Esophagus squamous epithelium (tissue), 5 donors: ENCODE measurements at regions not wholly inside any gene's neighbourhood (a gene's known extent, or its start where the extent isn't known, plus 50 kb on each side); places are given as distances from the start of the nearest gene placed in this dataset.

Source experiments
- DNase-seq: peaks from one replicate; lab custom pipeline; 2025; lab: John Stamatoyannopoulos, UW
- H3K27ac ChIP-seq, 4 donors: fragments of 200-600 bp; sonication (generic); one replicate each; pipeline ENCODE4 v1.5.1; 2016 to 2019; ENCODE audit warnings: mild to moderate bottlenecking in 1 of 4
- H3K27me3 ChIP-seq, 4 donors: fragments of 200-600 bp; sonication (generic); 1 replicate in 3 of 4; 2 replicates in 1 of 4; pipeline versions ENCODE4 v1.5.1 to v1.6.0; 2017 to 2021; ENCODE audit warnings: antibody characterized with exemption in 1 of 4
- H3K36me3 ChIP-seq, 3 donors: fragments of 200-600 bp; sonication (generic); one replicate each; pipeline ENCODE4 v1.5.1; 2016 to 2019
- H3K4me1 ChIP-seq, 3 donors: fragments of 200-600 bp; sonication (generic); one replicate each; pipeline ENCODE4 v1.5.1; 2017 to 2019
- H3K4me3 ChIP-seq, 4 donors: fragments of 200-600 bp; sonication (generic); 1 replicate in 3 of 4; 2 replicates in 1 of 4; pipeline ENCODE4 v1.5.1; 2016 to 2019; ENCODE audit warnings: mild to moderate bottlenecking in 2 of 4, moderate library complexity in 1 of 4
- H3K9me3 ChIP-seq, 3 donors: fragments of 200-600 bp; sonication (generic); one replicate each; pipeline ENCODE4 v1.5.1; 2016 to 2019
- CTCF ChIP-seq, 6 experiments: fragments of 450-650 bp in 4 of 6; fragments of 200-600 bp in 2 of 6; sonication (generic) in 2 of 6; IDR thresholded peaks; one replicate each; pipeline ENCODE4 v1.5.1; 2016 to 2019; ENCODE audit warnings: antibody characterized with exemption in 6 of 6, mild to moderate bottlenecking in 4 of 6, moderate library complexity in 4 of 6
- POLR2A ChIP-seq, 4 donors: fragments of 450-650 bp; IDR thresholded peaks; one replicate each; pipeline ENCODE4 v1.6.1; 2017; ENCODE audit warnings: antibody characterized with exemption in 4 of 4, mild to moderate bottlenecking in 4 of 4, moderate library complexity in 3 of 4
- WGBS, 2 donors: methylation state at CpG; one replicate each; pipeline ENCODE4 v1.1.5; 2018; 5-methylcytosine and 5-hydroxymethylcytosine counted together
- intact Hi-C: fragments of 100-400 bp; cut with DNase I; formaldehyde crosslinking; loops from one replicate; pipeline ENCODE4 v1.15.0; 2022
- donor health status: DM: yes; HTN: yes; CAD: no.

DNA sequence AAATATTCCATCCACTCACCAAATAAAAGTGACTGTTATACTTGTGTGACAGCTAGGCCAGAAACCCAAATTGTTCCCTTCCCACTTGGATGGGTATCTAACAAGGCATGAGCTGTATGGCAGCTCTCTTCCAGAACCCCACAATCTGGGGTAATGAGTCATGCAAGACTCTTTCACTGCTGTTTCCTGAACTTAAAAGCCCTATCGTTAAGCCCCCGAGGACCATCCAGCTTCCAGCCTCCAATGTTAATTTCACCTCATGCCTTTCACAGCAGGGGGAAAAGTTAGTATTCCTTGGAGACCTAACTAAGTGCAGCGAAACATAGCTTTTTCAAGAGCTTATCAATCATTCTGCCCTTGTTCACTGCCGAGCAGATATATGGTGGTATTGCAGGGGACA lies 368.6 kb upstream of the HSFY2 start:
- no peak overlapping the region for H3K27ac ChIP-seq
- no peak for TF ChIP-seq POLR2A (IDR thresholded peaks at IDR 0.05)
- TF ChIP-seq CTCF (IDR thresholded peaks at IDR 0.05): no peak
- DNase-seq: no peak
- no peaks in the 10 kb centered on the region for H3K4me1 ChIP-seq
- no peaks in the 10 kb centered on the region for H3K9me3 ChIP-seq
- H3K36me3 ChIP-seq: no peaks in the 10 kb centered on the region
- intact Hi-C loops: no loop called here
- H3K27me3 ChIP-seq: no peaks in the 10 kb centered on the region
- H3K4me3 ChIP-seq: no peak overlapping the region
- WGBS, 2 donors: 60% methylated on average over 4 of the region's 4 CpGs; no CpG with 5 or more reads in 1 of the 2 donors

GRCh38 chrY:19140285-19140920 lies 366.9 kb upstream of the HSFY2 start:
- TF ChIP-seq CTCF (IDR thresholded peaks at IDR 0.05) (no peak), POLR2A (IDR thresholded peaks at IDR 0.05) (no peak)
- Histone ChIP-seq H3K4me1 (no peaks in the 10 kb centered on the region), H3K27ac (no peak overlapping the region), H3K36me3 (no peaks in the 10 kb centered on the region), H3K9me3 (no peaks in the 10 kb centered on the region), H3K27me3 (no peaks in the 10 kb centered on the region), H3K4me3 (no peak overlapping the region)
- WGBS, 2 donors: 72% methylated on average over 4 of the region's 5 CpGs; no CpG with 5 or more reads in 1 of the 2 donors
- no peak for DNase-seq
- intact Hi-C loops: no loop called here

DNA sequence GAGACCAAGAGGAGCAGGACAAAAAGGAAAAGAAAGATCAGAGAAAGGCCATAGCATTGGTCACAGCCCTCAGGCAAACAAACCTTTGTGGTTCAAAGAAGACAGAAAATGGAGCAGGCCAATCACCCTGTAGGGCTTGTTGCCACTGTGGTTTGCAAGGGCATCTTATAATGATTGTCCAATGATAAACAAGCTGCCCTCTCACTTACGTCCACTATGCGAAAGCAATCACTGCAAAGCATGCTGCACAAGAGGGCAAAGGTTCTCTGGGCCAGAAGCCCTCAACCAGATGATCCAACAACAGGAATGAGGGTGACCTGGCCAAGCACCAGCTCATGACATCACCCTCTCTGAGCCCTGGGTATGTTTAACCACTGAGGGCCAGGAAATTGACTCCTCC lies 360.9 kb upstream of the HSFY2 start:
- DNase-seq: no peak
- whole genome bisulfite sequencing, 2 donors: no CpG with 5 or more reads among the region's 2 CpGs

DNA sequence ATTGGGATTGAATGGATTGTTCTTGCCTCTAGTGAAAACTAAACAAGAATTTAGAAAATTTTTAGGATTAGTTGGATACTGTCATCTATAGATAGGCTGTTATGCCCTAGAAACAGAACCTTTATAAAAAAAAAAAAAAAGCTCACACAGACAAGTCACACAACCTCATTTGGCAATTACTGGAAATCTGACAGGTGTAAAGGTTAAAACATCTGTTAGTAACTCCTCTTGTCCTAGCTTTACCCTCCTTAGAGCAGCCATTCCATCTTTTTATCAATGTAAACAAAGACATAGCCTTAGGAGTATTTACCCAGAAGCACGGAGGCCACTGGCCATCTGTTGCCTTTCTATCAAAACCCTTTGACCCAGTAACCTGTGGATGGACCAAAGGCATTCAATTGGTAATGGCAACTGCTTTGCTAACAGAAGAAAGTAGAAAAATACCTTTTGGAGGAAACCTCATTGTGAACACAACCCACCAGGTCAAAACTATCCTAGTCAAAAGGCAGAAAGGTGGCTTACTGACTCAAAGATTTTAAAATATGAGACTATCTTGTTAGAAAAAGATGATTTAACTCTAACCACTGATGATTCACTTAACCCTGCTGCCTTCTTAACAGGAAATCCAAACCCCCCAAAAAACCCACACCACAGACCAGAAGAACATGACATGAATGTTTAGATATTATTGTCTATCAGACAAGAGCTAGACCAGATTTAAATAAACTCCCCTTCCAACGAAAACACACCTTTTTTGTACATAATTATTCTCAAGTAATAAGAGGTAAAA lies 357.2 kb upstream of the HSFY2 start:
- Histone ChIP-seq H3K27me3 (no peaks in the 10 kb centered on the region), H3K9me3 (no peaks in the 10 kb centered on the region), H3K4me1 (peaks cover 0 to 3% (median 0%) of the 10 kb centered on the region in 3 donors), H3K36me3 (no peaks in the 10 kb centered on the region), H3K27ac (no peak overlapping the region), H3K4me3 (no peak overlapping the region)
- no peak for DNase-seq
- WGBS, 2 donors: 45% methylated on average over 2 of the region's 2 CpGs; no CpG with 5 or more reads in 1 of the 2 donors
- no peak for TF ChIP-seq POLR2A (IDR thresholded peaks at IDR 0.05)
- no peak for TF ChIP-seq CTCF (IDR thresholded peaks at IDR 0.05)
- intact Hi-C loops: no loop called here

More for the DNA sequence above, 360.9 kb upstream of the HSFY2 start:
- Histone ChIP-seq H3K4me1 (no peaks in the 10 kb centered on the region), H3K36me3 (no peaks in the 10 kb centered on the region), H3K4me3 (no peak overlapping the region), H3K27me3 (no peaks in the 10 kb centered on the region), H3K27ac (no peak overlapping the region), H3K9me3 (no peaks in the 10 kb centered on the region)
- TF ChIP-seq CTCF (IDR thresholded peaks at IDR 0.05) (no peak), POLR2A (IDR thresholded peaks at IDR 0.05) (no peak)
- intact Hi-C loops: no loop called here

DNA sequence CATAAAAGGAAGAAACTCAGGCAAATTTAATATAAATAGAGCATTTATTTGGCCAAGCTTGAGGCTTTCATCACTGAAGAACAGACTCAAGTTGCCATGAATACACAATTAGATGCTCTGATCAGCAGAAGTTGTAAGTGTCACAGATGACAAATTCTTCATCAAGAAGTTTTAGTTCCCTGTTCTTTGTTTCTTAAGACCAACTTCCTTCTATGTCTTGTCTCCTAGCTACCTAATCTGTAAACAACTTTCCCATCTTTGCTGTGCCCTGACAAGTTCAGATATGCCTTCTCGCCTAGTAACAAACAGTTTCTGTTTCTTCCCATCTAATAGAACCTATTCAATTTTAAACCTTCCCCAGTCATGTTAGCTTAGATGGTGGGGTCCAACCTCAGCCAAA lies 353.4 kb upstream of the HSFY2 start:
- WGBS, 2 donors: 45% methylated on average over 1 of the region's 1 CpG; no CpG with 5 or more reads in 1 of the 2 donors
- Histone ChIP-seq H3K27ac (no peak overlapping the region), H3K4me3 (no peak overlapping the region), H3K9me3 (no peaks in the 10 kb centered on the region), H3K36me3 (no peaks in the 10 kb centered on the region), H3K27me3 (no peaks in the 10 kb centered on the region), H3K4me1 (peaks cover 0 to 3% (median 0%) of the 10 kb centered on the region in 3 donors)
- intact Hi-C loops: no loop called here
- no peak for TF ChIP-seq CTCF (IDR thresholded peaks at IDR 0.05)
- no peak for TF ChIP-seq POLR2A (IDR thresholded peaks at IDR 0.05)
- DNase-seq: no peak
